ENCODE measurements at regions not wholly inside any gene's neighbourhood (a gene's known extent, or its start where the extent isn't known, plus 50 kb on each side); places are given as distances from the start of the nearest gene placed in this dataset.

GRCh38 chr10:128506423-128506822, 380.2 kb upstream of the MKI67 start:
- no peak overlapping the region for H3K4me3 ChIP-seq (ENCODE audit: low read depth, low read length)
- FAIRE-seq = no peak
- TF ChIP-seq CTCF (IDR thresholded peaks at IDR 0.05; ENCODE audit: insufficient read depth, low read length, severe bottlenecking) = no peak
- H3K36me3 ChIP-seq (ENCODE audit: control insufficient read depth, insufficient read depth, low read length) = no peaks in the 10 kb centered on the region
- H3K27me3 ChIP-seq (ENCODE audit: control insufficient read depth, insufficient read depth, low read length) = no peaks in the 10 kb centered on the region
- no peak for DNase-seq (ENCODE audit: low read depth)

- Histone ChIP-seq H3K36me3 (ENCODE audit: control insufficient read depth, insufficient read depth, low read length) (no peaks in the 10 kb centered on the region), H3K27me3 (ENCODE audit: control insufficient read depth, insufficient read depth, low read length) (no peaks in the 10 kb centered on the region), H3K4me3 (ENCODE audit: low read depth, low read length) (no peak overlapping the region)
- DNase-seq (ENCODE audit: low read depth) (no peak), FAIRE-seq (no peak)
- TF ChIP-seq CTCF (IDR thresholded peaks at IDR 0.05; ENCODE audit: insufficient read depth, low read length, severe bottlenecking) = no peak
Observed at GRCh38 chr10:128507066-128507465, 380.8 kb upstream of the MKI67 start.

GRCh38 chr10:128511284-128511683, 385.1 kb upstream of the MKI67 start:
- FAIRE-seq (no peak), DNase-seq (ENCODE audit: low read depth) (no peak)
- no peak for TF ChIP-seq CTCF (IDR thresholded peaks at IDR 0.05; ENCODE audit: insufficient read depth, low read length, severe bottlenecking)
- Histone ChIP-seq H3K36me3 (ENCODE audit: control insufficient read depth, insufficient read depth, low read length) (no peaks in the 10 kb centered on the region), H3K27me3 (ENCODE audit: control insufficient read depth, insufficient read depth, low read length) (no peaks in the 10 kb centered on the region), H3K4me3 (ENCODE audit: low read depth, low read length) (no peak overlapping the region)

- no peak for TF ChIP-seq CTCF (IDR thresholded peaks at IDR 0.05; ENCODE audit: insufficient read depth, low read length, severe bottlenecking)
- FAIRE-seq (no peak), DNase-seq (ENCODE audit: low read depth) (no peak)
- no peak overlapping the region for H3K4me3 ChIP-seq (ENCODE audit: low read depth, low read length)
- no peaks in the 10 kb centered on the region for H3K27me3 ChIP-seq (ENCODE audit: control insufficient read depth, insufficient read depth, low read length)
- no peaks in the 10 kb centered on the region for H3K36me3 ChIP-seq (ENCODE audit: control insufficient read depth, insufficient read depth, low read length)
Observed at GRCh38 chr10:128512767-128513166, 386.5 kb upstream of the MKI67 start.

GRCh38 chr10:128514536-128514935, 388.3 kb upstream of the MKI67 start:
- TF ChIP-seq CTCF (IDR thresholded peaks at IDR 0.05; ENCODE audit: insufficient read depth, low read length, severe bottlenecking) = no peak
- no peak overlapping the region for H3K4me3 ChIP-seq (ENCODE audit: low read depth, low read length)
- H3K27me3 ChIP-seq (ENCODE audit: control insufficient read depth, insufficient read depth, low read length) = no peaks in the 10 kb centered on the region
- H3K36me3 ChIP-seq (ENCODE audit: control insufficient read depth, insufficient read depth, low read length) = no peaks in the 10 kb centered on the region
- FAIRE-seq (no peak), DNase-seq (ENCODE audit: low read depth) (no peak)

GRCh38 chr10:128516180-128516579, 390.0 kb upstream of the MKI67 start:
- Histone ChIP-seq H3K27me3 (ENCODE audit: control insufficient read depth, insufficient read depth, low read length) (no peaks in the 10 kb centered on the region), H3K4me3 (ENCODE audit: low read depth, low read length) (no peak overlapping the region), H3K36me3 (ENCODE audit: control insufficient read depth, insufficient read depth, low read length) (no peaks in the 10 kb centered on the region)
- FAIRE-seq (no peak), DNase-seq (ENCODE audit: low read depth) (no peak)
- no peak for TF ChIP-seq CTCF (IDR thresholded peaks at IDR 0.05; ENCODE audit: insufficient read depth, low read length, severe bottlenecking)

All from bronchial epithelial cell (primary cell).